PC-3 (cell line): ENCODE measurements at regions not wholly inside any gene's neighbourhood (a gene's known extent, or its start where the extent isn't known, plus 50 kb on each side); places are given as distances from the start of the nearest gene placed in this dataset.

Source experiments
- ATAC-seq: fragments of 200-7000 bp; cut with Tn5 transposase; 2 replicates; pipeline ENCODE4 v1.9.1; 2020; ENCODE audit warnings: mild to moderate bottlenecking, moderate library complexity
- BruUV-seq: library from RNA; stranded (reverse); fragments of 400-500 nt; replicated peaks from 2 replicates; lab custom pipeline; 2021; lab: Mats Ljungman, UMichigan
- CTCF ChIA-PET: fragments of 300-600 bp; sonication (Branson Sonifier 250); formaldehyde crosslinking; loops from one replicate; lab custom pipeline; 2022; ENCODE audit warnings: antibody characterized with exemption; lab: Charles Lee
- POLR2A ChIA-PET: fragments of 300-600 bp; sonication (Branson Sonifier 250); formaldehyde crosslinking; loops from one replicate; lab custom pipeline; 2022; ENCODE audit warnings: antibody characterized with exemption; ENCODE audit not compliant: unreplicated experiment; lab: Charles Lee
- DNase-seq: peaks from one replicate; pipeline ENCODE4 v3.0.0-alpha.2; 2015
- H2AFZ ChIP-seq: fragments of 300-600 bp; sonication (generic); 2 replicates; pipeline ENCODE4 v1.6.0; 2016; ENCODE audit warnings: antibody characterized with exemption, low read length
- H3F3A ChIP-seq: fragments of 300-600 bp; sonication (generic); one replicate; pipeline ENCODE4 v1.6.0; 2017; ENCODE audit warnings: antibody characterized with exemption, low read length, control low read depth, mild to moderate bottlenecking; ENCODE audit not compliant: unreplicated experiment
- H3K27ac ChIP-seq: fragments of 300-600 bp; sonication (generic); 2 replicates; pipeline ENCODE4 v1.5.1; 2016; ENCODE audit warnings: mild to moderate bottlenecking, low read length
- H3K27me3 ChIP-seq: fragments of 300-600 bp; sonication (generic); 2 replicates; pipeline ENCODE4 v1.6.1; 2016; ENCODE audit warnings: low read length, mixed read lengths
- H3K36me3 ChIP-seq: fragments of 300-600 bp; sonication (generic); 2 replicates; pipeline ENCODE4 v1.6.1; 2016; ENCODE audit warnings: low read depth, mixed run types, low read length, mixed read lengths
- H3K4me1 ChIP-seq: fragments of 300-600 bp; sonication (generic); 2 replicates; pipeline ENCODE4 v1.5.1; 2016; ENCODE audit warnings: low read length; ENCODE audit not compliant: insufficient read depth
- H3K4me2 ChIP-seq: fragments of 300-600 bp; sonication (generic); 2 replicates; pipeline ENCODE4 v1.6.0; 2016; ENCODE audit warnings: low read length
- H3K4me3 ChIP-seq: fragments of 300-600 bp; sonication (generic); 2 replicates; pipeline ENCODE4 v1.5.1; 2016; ENCODE audit warnings: mild to moderate bottlenecking, low read length, mixed read lengths
- H3K79me2 ChIP-seq: fragments of 300-600 bp; sonication (generic); 2 replicates; pipeline ENCODE4 v1.6.1; 2017; ENCODE audit warnings: low read length, mixed read lengths
- H3K9ac ChIP-seq: fragments of 300-600 bp; sonication (generic); 2 replicates; pipeline ENCODE4 v1.6.0; 2016; ENCODE audit warnings: mild to moderate bottlenecking, low read length
- H3K9me2 ChIP-seq: fragments of 300-600 bp; sonication (generic); replicated peaks from 2 replicates; pipeline ENCODE4 v1.6.1; 2016; ENCODE audit warnings: mixed run types, low read length, mixed read lengths
- H3K9me3 ChIP-seq: fragments of 300-600 bp; sonication (generic); 2 replicates; pipeline ENCODE4 v1.6.1; 2016; ENCODE audit warnings: low read length, mixed read lengths
- H4K20me1 ChIP-seq: fragments of 300-600 bp; sonication (generic); 2 replicates; pipeline ENCODE4 v1.6.1; 2016; ENCODE audit warnings: low read length, mixed read lengths
- CTCF ChIP-seq: fragments of 300-600 bp; sonication (generic); conservative IDR thresholded peaks from 2 replicates; pipeline ENCODE4 v1.5.1; 2017; ENCODE audit warnings: antibody characterized with exemption, low read depth, mild to moderate bottlenecking, low read length
- EZH2 ChIP-seq: fragments of 300-600 bp; sonication (generic); IDR thresholded peaks from one replicate; pipeline ENCODE4 v1.6.1; 2017; ENCODE audit warnings: antibody characterized with exemption, mild to moderate bottlenecking, low read length; ENCODE audit not compliant: unreplicated experiment
- EZH2phosphoT487 ChIP-seq: fragments of 300-600 bp; sonication (generic); IDR thresholded peaks from 2 replicates; pipeline ENCODE4 v1.6.1; 2018; ENCODE audit warnings: mild to moderate bottlenecking, antibody characterized with exemption, low read length, borderline replicate concordance
- intact Hi-C: fragments of 100-400 bp; cut with micrococcal nuclease; formaldehyde crosslinking; loops from 2 replicates; pipeline ENCODE4 v1.9.0; 2023

GRCh38 chr7:12907774-12908173 is 220.3 kb downstream of the ARL4A start:
- H3K9me2 ChIP-seq = no peaks in the 10 kb centered on the region
- no peaks in the 10 kb centered on the region for H3K27me3 ChIP-seq
- ChIA-PET POLR2A (no interaction called here), CTCF (no interaction called here)
- no peak overlapping the region for H2AFZ ChIP-seq
- intact Hi-C loops = no loop called here
- DNase-seq (no peak), ATAC-seq (no peak)
- TF ChIP-seq EZH2 (no peak), CTCF (no peak), EZH2phosphoT487 (no peak)
- H3K27ac ChIP-seq = no peak overlapping the region
- no peaks in the 10 kb centered on the region for H3K79me2 ChIP-seq
- no peaks in the 10 kb centered on the region for H3K36me3 ChIP-seq
- H3K4me3 ChIP-seq = no peak overlapping the region
- no peak overlapping the region for H3K9ac ChIP-seq
- H4K20me1 ChIP-seq = no peaks in the 10 kb centered on the region
- no peaks in the 10 kb centered on the region for H3K4me1 ChIP-seq
- H3K9me3 ChIP-seq = no peaks in the 10 kb centered on the region
- H3F3A ChIP-seq = no peaks in the 10 kb centered on the region
- BruUV-seq = no TSS peak
- H3K4me2 ChIP-seq = no peak overlapping the region

DNA sequence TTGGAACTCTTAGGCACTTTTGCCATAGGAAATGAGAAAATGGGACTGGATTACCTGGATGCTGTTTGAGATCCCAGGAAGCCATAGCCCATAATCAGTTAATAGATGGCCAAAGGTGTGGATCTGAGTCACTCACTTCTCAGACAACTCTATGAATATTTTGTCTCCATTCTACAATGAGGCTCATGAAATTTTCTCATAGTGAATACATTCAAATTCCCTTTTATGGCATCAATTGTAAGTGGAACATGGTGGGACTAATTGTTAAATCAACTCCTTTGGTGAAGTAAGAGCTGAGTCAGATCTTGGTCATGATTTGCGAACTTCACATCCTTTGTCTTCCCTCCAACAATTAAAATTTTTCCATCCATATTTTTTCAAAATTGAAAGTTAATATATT is 222.1 kb downstream of the ARL4A start:
- intact Hi-C loops = no loop called here
- H3K27me3 ChIP-seq = no peaks in the 10 kb centered on the region
- no peak overlapping the region for H3K9ac ChIP-seq
- no peak overlapping the region for H3K27ac ChIP-seq
- H3K9me3 ChIP-seq = no peaks in the 10 kb centered on the region
- H3F3A ChIP-seq = no peaks in the 10 kb centered on the region
- BruUV-seq = no TSS peak
- ChIA-PET POLR2A (no interaction called here), CTCF (no interaction called here)
- no peaks in the 10 kb centered on the region for H3K36me3 ChIP-seq
- H3K79me2 ChIP-seq = no peaks in the 10 kb centered on the region
- H4K20me1 ChIP-seq = no peaks in the 10 kb centered on the region
- no peak for TF ChIP-seq EZH2phosphoT487
- TF ChIP-seq CTCF = no peak
- no peak for TF ChIP-seq EZH2
- no peak overlapping the region for H2AFZ ChIP-seq
- no peak for ATAC-seq
- H3K4me1 ChIP-seq = no peaks in the 10 kb centered on the region
- no peak overlapping the region for H3K4me3 ChIP-seq
- no peak for DNase-seq
- H3K9me2 ChIP-seq = no peaks in the 10 kb centered on the region
- H3K4me2 ChIP-seq = no peak overlapping the region

GRCh38 chr7:12911053-12911452 is 223.6 kb downstream of the ARL4A start:
- no peak overlapping the region for H3K27ac ChIP-seq
- ChIA-PET CTCF (no interaction called here), POLR2A (no interaction called here)
- H4K20me1 ChIP-seq = no peaks in the 10 kb centered on the region
- no peak overlapping the region for H3K4me3 ChIP-seq
- H3K36me3 ChIP-seq = no peaks in the 10 kb centered on the region
- intact Hi-C loops = no loop called here
- H3K79me2 ChIP-seq = no peaks in the 10 kb centered on the region
- H2AFZ ChIP-seq = no peak overlapping the region
- no peak overlapping the region for H3K4me2 ChIP-seq
- no peak for DNase-seq
- H3K9ac ChIP-seq = no peak overlapping the region
- no peaks in the 10 kb centered on the region for H3K27me3 ChIP-seq
- no TSS peak for BruUV-seq
- H3F3A ChIP-seq = no peaks in the 10 kb centered on the region
- ATAC-seq = no peak
- no peak for TF ChIP-seq CTCF
- TF ChIP-seq EZH2phosphoT487 = no peak
- H3K9me2 ChIP-seq = no peaks in the 10 kb centered on the region
- H3K4me1 ChIP-seq = no peaks in the 10 kb centered on the region
- H3K9me3 ChIP-seq = no peaks in the 10 kb centered on the region
